ENCODE measurements at regions not wholly inside any gene's neighbourhood (a gene's known extent, or its start where the extent isn't known, plus 50 kb on each side); places are given as distances from the start of the nearest gene placed in this dataset.

- no peak for DNase-seq (ENCODE audit: low read depth)
- TF ChIP-seq, protein P1, sequence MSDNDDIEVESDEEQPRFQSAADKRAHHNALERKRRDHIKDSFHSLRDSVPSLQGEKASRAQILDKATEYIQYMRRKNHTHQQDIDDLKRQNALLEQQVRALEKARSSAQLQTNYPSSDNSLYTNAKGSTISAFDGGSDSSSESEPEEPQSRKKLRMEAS (IDR thresholded peaks at IDR 0.05; ENCODE audit: low read depth, low read length), result no peak
- H3K4me3 ChIP-seq (ENCODE audit: low read depth, low read length), result no peak overlapping the region
Observed at GRCh38 chr22:49402169-49402568, 425.5 kb downstream of the BRD1 start.

DNA sequence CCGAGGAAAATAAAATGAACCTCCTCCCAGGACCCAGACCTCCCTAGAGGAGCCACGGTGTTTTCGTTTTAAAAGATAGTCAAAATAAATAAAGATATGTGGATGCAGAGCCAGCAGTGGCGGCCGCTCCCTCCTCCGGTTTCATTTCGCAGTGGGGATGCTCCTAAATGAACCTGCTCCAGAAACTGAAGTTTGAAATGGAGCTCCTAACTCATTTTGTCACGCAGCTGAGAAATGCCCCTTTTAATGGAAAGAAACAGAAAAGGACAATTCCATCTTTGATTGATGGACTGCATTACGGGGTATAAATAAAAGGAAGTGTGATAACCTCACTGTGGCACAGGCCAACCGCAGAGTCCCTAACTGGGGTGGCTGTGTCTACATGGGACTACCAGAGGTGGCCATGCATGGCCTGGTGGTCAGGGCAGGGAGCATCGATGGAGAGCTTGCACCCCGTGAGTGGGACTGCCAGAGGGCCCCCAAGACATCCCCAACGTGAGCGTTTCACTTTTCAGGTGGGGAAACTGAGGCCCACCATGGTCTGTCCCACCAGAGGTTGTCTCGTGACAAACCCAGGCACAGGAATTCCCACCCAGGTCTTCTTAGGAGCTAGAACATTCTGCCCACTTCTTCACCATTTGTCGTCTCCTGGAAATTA, 426.6 kb downstream of the BRD1 start:
- no peak for TF ChIP-seq CTCF (IDR thresholded peaks at IDR 0.05; ENCODE audit: low read depth, low read length)
- TF ChIP-seq POLR2A (IDR thresholded peaks at IDR 0.05; ENCODE audit: extremely low read depth, insufficient read length), result no peak
- TF ChIP-seq, protein P1 (IDR thresholded peaks at IDR 0.05; ENCODE audit: low read depth, low read length), result no peak
- no peak for TF ChIP-seq MYC (IDR thresholded peaks at IDR 0.05; ENCODE audit: low read depth, low read length)
- no peak overlapping the region for H3K4me3 ChIP-seq (ENCODE audit: low read depth, low read length)
- peak; percentile 36 for DNase-seq (ENCODE audit: low read depth)

DNA sequence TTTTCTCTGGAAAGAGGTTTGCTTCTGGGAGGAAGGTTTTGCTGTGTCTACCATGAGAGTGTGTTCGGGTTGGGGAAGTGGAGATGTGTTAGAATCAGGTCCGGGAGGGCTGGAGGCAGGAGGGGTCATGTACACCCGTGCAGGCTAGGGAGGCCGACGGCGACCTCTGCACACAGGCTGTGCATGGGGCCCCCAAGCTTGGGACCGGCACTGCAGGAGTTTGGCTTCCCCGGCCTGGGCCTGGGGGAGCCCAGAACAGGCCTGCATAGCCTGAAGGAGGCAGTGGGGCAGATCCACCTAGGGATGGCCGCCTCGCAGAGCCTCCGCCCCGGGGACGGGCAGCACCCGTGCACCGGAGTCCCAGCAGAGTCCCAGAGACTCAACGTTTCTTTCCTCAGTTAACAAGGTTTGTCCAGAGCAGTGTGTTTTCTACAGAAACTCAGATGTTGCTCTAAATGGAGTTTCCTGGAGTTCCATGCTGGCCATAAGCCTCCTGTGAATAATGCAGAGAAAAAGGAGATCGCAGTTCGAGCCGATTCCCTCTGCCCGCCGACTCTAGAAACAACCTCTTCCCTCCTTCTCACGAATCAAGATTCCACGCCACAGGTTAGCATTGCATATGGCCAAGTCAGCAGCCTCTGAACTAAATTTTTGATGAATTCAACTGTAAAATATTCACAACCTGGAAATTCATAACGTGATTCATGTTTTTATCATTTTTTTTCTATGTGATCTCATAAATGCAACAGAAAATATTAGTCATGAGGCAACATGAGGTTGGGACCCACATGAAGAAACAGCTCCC, 427.3 kb downstream of the BRD1 start:
- no peak for DNase-seq (ENCODE audit: low read depth)
- TF ChIP-seq, protein P1 (IDR thresholded peaks at IDR 0.05; ENCODE audit: low read depth, low read length), result no peak
- TF ChIP-seq POLR2A (IDR thresholded peaks at IDR 0.05; ENCODE audit: extremely low read depth, insufficient read length), result no peak
- no peak for TF ChIP-seq MYC (IDR thresholded peaks at IDR 0.05; ENCODE audit: low read depth, low read length)
- TF ChIP-seq CTCF (IDR thresholded peaks at IDR 0.05; ENCODE audit: low read depth, low read length), result no peak
- H3K4me3 ChIP-seq (ENCODE audit: low read depth, low read length), result no peak overlapping the region

DNA sequence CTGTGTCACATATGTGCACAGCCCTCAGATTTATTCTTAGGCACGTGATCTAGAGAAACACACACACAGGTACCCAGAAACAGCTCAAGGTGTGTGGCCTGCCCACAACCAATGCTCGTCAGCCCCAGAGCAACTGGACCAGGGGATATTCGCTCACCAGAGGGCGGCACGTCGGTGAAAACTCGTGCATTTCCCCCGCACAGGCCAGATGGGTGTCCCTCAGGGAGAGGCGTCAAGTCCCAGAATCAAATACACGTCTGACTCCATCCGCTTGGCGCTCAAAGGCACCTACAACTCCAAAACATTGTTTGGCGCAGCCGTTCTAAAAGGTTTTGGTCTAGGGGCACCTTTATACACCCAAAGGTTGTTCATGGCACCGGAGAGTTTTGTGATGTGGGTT, 429.0 kb downstream of the BRD1 start:
- TF ChIP-seq CTCF (IDR thresholded peaks at IDR 0.05; ENCODE audit: low read depth, low read length) (no peak), POLR2A (IDR thresholded peaks at IDR 0.05; ENCODE audit: extremely low read depth, insufficient read length) (no peak), MYC (IDR thresholded peaks at IDR 0.05; ENCODE audit: low read depth, low read length) (no peak)
- TF ChIP-seq, protein P1 (IDR thresholded peaks at IDR 0.05; ENCODE audit: low read depth, low read length), result no peak
- H3K4me3 ChIP-seq (ENCODE audit: low read depth, low read length), result no peak overlapping the region
- no peak for DNase-seq (ENCODE audit: low read depth)

GRCh38 chr22:49398115-49398514, 429.6 kb downstream of the BRD1 start:
- DNase-seq (ENCODE audit: low read depth), result no peak
- H3K4me3 ChIP-seq (ENCODE audit: low read depth, low read length), result no peak overlapping the region
- TF ChIP-seq CTCF (IDR thresholded peaks at IDR 0.05; ENCODE audit: low read depth, low read length) (no peak), MYC (IDR thresholded peaks at IDR 0.05; ENCODE audit: low read depth, low read length) (no peak)
- TF ChIP-seq, protein P1 (IDR thresholded peaks at IDR 0.05; ENCODE audit: low read depth, low read length), result no peak

- H3K4me3 ChIP-seq (ENCODE audit: low read depth, low read length), result no peak overlapping the region
- no peak for DNase-seq (ENCODE audit: low read depth)
- no peak for TF ChIP-seq CTCF (IDR thresholded peaks at IDR 0.05; ENCODE audit: low read depth, low read length)
- TF ChIP-seq, protein P1 (IDR thresholded peaks at IDR 0.05; ENCODE audit: low read depth, low read length), result no peak
Observed at GRCh38 chr22:49396817-49397216, 430.9 kb downstream of the BRD1 start.

All from NB4 (cell line).